Smooth muscle cell (in vitro differentiated cells): ENCODE measurements at regions not wholly inside any gene's neighbourhood (a gene's known extent, or its start where the extent isn't known, plus 50 kb on each side); places are given as distances from the start of the nearest gene placed in this dataset.
"Not testable (repeated sequence)": the region's sequence is repeated elsewhere in the genome, so short reads cannot be mapped to it uniquely, and the experiment has no call there.

Experiments
- DNase-seq: peaks from one replicate; lab custom pipeline; 2025; ENCODE audit not compliant: unreplicated experiment; lab: John Stamatoyannopoulos, UW
- H2AFZ ChIP-seq: fragments of 200-600 bp; sonication (generic); 2 replicates; pipeline ENCODE4 v1.6.0; 2016; ENCODE audit warnings: antibody characterized with exemption, low read depth, mild to moderate bottlenecking
- H3F3A ChIP-seq: fragments of 200-600 bp; sonication (generic); 2 replicates; pipeline ENCODE4 v1.6.0; 2017; ENCODE audit warnings: antibody characterized with exemption, low read depth
- H3K27ac ChIP-seq: fragments of 200-600 bp; sonication (generic); 2 replicates; pipeline ENCODE4 v1.5.1; 2016; ENCODE audit warnings: low read depth, mild to moderate bottlenecking
- H3K27me3 ChIP-seq: fragments of 200-600 bp; sonication (generic); 2 replicates; pipeline ENCODE4 v1.6.1; 2016; ENCODE audit warnings: low read depth, mild to moderate bottlenecking
- H3K36me3 ChIP-seq: fragments of 200-600 bp; sonication (generic); 2 replicates; pipeline ENCODE4 v1.5.1; 2016; ENCODE audit warnings: low read depth
- H3K4me1 ChIP-seq: fragments of 200-600 bp; sonication (generic); 2 replicates; pipeline ENCODE4 v1.5.1; 2016; ENCODE audit warnings: low read depth
- H3K4me2 ChIP-seq: fragments of 200-600 bp; sonication (generic); 2 replicates; pipeline ENCODE4 v1.6.0; 2016; ENCODE audit warnings: mild to moderate bottlenecking
- H3K4me3 ChIP-seq: fragments of 200-600 bp; sonication (generic); 2 replicates; pipeline ENCODE4 v1.5.1; 2016; ENCODE audit warnings: mild to moderate bottlenecking
- H3K79me2 ChIP-seq: fragments of 200-600 bp; sonication (generic); 2 replicates; pipeline ENCODE4 v1.6.0; 2016; ENCODE audit warnings: low read depth, mild to moderate bottlenecking
- H3K9ac ChIP-seq: fragments of 200-600 bp; sonication (generic); 2 replicates; pipeline ENCODE4 v1.6.0; 2016; ENCODE audit warnings: low read depth
- H3K9me3 ChIP-seq: fragments of 200-600 bp; sonication (generic); replicated peaks from 2 replicates; pipeline ENCODE4 v1.5.1; 2016; ENCODE audit warnings: low read depth
- H4K20me1 ChIP-seq: fragments of 200-600 bp; sonication (generic); 2 replicates; pipeline ENCODE4 v1.6.0; 2016; ENCODE audit warnings: low read depth
- WGBS: methylation state at CpG from one replicate; pipeline ENCODE4 v1.1.7; 2016; ENCODE audit warnings: low lambda C conversion rate; 5-methylcytosine and 5-hydroxymethylcytosine counted together
- TF ChIP-seq, protein P1 (sequence below): fragments of 200-600 bp; sonication (generic); IDR thresholded peaks from 2 replicates; pipeline ENCODE4 v1.5.1; 2017; ENCODE audit warnings: borderline replicate concordance, mild to moderate bottlenecking, antibody characterized with exemption; ENCODE audit not compliant: insufficient read depth, poor library complexity, severe bottlenecking

DNA sequence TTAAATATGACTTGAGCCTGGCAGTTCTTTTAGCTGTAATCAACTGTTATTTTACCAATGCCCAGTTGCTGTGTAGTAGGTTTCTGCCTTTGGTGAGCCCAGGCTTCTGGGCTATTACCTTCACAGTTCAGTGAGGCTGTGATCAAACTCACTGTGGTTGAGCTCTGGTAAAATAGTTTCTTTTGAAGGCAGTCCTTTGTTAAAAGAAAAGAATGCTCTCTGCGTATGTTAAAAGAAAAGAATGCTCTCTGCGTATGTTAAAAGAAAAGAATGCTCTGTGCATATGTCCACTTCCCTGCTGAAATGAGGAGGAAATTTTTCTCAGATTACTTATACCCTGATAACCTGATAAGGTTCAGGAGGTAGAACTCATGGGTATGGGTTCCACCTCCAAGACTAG lies 244.3 kb downstream of the RNF144A start:
- no peak overlapping the region for H3K4me2 ChIP-seq
- H3K79me2 ChIP-seq: no peaks in the 10 kb centered on the region
- no peaks in the 10 kb centered on the region for H3K4me1 ChIP-seq
- no peak overlapping the region for H3K27ac ChIP-seq
- no peak for DNase-seq
- no peaks in the 10 kb centered on the region for H3K36me3 ChIP-seq
- no peaks in the 10 kb centered on the region for H4K20me1 ChIP-seq
- 65% methylated on average over 2 of the region's 2 CpGs for WGBS
- TF ChIP-seq, protein P1, sequence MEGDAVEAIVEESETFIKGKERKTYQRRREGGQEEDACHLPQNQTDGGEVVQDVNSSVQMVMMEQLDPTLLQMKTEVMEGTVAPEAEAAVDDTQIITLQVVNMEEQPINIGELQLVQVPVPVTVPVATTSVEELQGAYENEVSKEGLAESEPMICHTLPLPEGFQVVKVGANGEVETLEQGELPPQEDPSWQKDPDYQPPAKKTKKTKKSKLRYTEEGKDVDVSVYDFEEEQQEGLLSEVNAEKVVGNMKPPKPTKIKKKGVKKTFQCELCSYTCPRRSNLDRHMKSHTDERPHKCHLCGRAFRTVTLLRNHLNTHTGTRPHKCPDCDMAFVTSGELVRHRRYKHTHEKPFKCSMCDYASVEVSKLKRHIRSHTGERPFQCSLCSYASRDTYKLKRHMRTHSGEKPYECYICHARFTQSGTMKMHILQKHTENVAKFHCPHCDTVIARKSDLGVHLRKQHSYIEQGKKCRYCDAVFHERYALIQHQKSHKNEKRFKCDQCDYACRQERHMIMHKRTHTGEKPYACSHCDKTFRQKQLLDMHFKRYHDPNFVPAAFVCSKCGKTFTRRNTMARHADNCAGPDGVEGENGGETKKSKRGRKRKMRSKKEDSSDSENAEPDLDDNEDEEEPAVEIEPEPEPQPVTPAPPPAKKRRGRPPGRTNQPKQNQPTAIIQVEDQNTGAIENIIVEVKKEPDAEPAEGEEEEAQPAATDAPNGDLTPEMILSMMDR: no peak
- no peak overlapping the region for H3K4me3 ChIP-seq
- no peak overlapping the region for H3K9ac ChIP-seq
- H3K27me3 ChIP-seq: no peaks in the 10 kb centered on the region
- H2AFZ ChIP-seq: no peak overlapping the region
- H3F3A ChIP-seq: no peaks in the 10 kb centered on the region
- no peaks in the 10 kb centered on the region for H3K9me3 ChIP-seq

DNA sequence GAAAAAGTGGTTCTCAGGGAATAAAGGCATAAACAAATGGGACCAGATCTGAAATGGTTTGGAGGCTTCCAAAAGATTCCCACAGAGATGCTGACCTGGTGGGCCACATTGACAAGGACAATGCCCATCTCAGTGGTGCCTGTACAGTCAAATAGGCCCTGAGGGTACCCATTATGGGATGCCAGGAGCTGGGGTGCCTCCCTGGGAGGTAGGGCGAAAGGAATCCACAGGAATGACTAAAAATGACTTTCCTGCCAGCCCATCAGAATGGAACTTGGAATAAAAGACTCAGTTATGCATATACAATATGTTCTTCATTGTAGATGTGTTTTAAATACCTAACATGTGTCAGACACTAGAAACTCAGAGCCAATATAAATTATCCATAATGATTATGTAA lies 248.5 kb downstream of the RNF144A start:
- H3K4me2 ChIP-seq: no peak overlapping the region
- no peak overlapping the region for H3K27ac ChIP-seq
- H3K4me1 ChIP-seq: no peaks in the 10 kb centered on the region
- H3K4me3 ChIP-seq: no peak overlapping the region
- H3K9me3 ChIP-seq: no peaks in the 10 kb centered on the region
- no peak overlapping the region for H2AFZ ChIP-seq
- H3K36me3 ChIP-seq: no peaks in the 10 kb centered on the region
- no peaks in the 10 kb centered on the region for H3F3A ChIP-seq
- H3K27me3 ChIP-seq: peaks cover 7% of the 10 kb centered on the region
- 95% methylated on average over 1 of the region's 1 CpG for WGBS
- no peak overlapping the region for H3K9ac ChIP-seq
- TF ChIP-seq, protein P1: no peak
- H4K20me1 ChIP-seq: no peaks in the 10 kb centered on the region
- no peaks in the 10 kb centered on the region for H3K79me2 ChIP-seq
- no peak for DNase-seq

DNA sequence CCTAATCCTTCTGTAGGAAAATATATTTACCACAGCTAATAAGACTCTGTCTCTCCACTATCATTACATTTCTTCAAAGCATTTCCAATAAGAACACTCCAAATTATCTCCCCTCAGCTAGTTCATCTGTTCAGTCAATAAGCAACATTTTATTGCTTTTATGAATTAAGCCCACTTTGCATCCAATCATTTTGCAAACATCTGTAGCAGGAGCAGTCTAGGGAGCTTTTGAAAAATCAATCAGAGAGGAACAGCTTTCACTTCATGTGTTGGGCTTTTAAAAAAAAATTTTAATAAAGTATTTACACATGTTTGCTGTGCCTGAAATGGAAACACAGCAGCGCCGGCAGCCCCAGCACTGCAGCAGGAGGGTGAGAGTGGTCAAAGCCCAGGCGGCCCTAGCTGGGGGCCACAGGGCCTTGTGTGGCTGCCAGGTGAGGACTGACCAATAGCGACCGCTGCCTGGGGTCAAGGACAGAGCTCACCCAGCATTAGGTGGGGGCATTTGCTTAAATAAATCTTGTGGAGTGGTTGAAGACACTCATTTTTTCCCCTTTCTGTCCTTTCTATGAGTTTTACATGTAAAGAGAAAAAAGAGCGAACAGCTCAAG lies 250.7 kb downstream of the RNF144A start:
- no peaks in the 10 kb centered on the region for H3K4me1 ChIP-seq
- 92% methylated on average over 6 of the region's 6 CpGs for WGBS
- H3K4me2 ChIP-seq: no peak overlapping the region
- H3K27ac ChIP-seq: no peak overlapping the region
- no peak overlapping the region for H2AFZ ChIP-seq
- no peaks in the 10 kb centered on the region for H3F3A ChIP-seq
- no peak overlapping the region for H3K9ac ChIP-seq
- no peaks in the 10 kb centered on the region for H3K9me3 ChIP-seq
- no peaks in the 10 kb centered on the region for H3K36me3 ChIP-seq
- no peak overlapping the region for H3K4me3 ChIP-seq
- no peaks in the 10 kb centered on the region for H4K20me1 ChIP-seq
- TF ChIP-seq, protein P1: no peak
- H3K27me3 ChIP-seq: peaks cover 7% of the 10 kb centered on the region
- DNase-seq: no peak
- no peaks in the 10 kb centered on the region for H3K79me2 ChIP-seq

DNA sequence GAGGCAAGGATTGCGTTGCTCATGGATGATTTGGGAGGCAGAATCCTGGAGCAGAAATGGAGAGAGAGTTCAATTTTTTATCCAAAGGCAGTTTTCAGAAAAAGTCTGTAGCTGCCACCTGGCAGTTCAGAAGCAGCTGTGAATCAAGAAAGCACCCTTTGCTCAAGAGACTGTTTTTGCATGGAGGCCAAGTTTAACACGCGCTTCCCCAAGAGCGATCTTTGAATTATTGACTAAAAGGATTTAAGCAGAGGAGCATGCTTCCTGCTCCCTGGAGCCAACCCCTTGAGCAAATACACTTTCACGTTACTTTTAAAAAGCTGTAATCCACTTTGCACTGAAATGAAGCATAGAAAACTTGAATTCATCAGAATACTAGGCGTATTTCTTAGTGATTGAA lies 252.4 kb downstream of the RNF144A start:
- no peaks in the 10 kb centered on the region for H3K79me2 ChIP-seq
- H3K4me1 ChIP-seq: no peaks in the 10 kb centered on the region
- no peak overlapping the region for H3K27ac ChIP-seq
- DNase-seq: no peak
- 90% methylated on average over 6 of the region's 6 CpGs for WGBS
- H3K4me3 ChIP-seq: no peak overlapping the region
- peaks cover 7% of the 10 kb centered on the region for H3K27me3 ChIP-seq
- no peaks in the 10 kb centered on the region for H4K20me1 ChIP-seq
- no peak overlapping the region for H2AFZ ChIP-seq
- no peaks in the 10 kb centered on the region for H3F3A ChIP-seq
- no peak overlapping the region for H3K4me2 ChIP-seq
- H3K9ac ChIP-seq: no peak overlapping the region
- TF ChIP-seq, protein P1: no peak
- H3K9me3 ChIP-seq: no peaks in the 10 kb centered on the region
- no peaks in the 10 kb centered on the region for H3K36me3 ChIP-seq

DNA sequence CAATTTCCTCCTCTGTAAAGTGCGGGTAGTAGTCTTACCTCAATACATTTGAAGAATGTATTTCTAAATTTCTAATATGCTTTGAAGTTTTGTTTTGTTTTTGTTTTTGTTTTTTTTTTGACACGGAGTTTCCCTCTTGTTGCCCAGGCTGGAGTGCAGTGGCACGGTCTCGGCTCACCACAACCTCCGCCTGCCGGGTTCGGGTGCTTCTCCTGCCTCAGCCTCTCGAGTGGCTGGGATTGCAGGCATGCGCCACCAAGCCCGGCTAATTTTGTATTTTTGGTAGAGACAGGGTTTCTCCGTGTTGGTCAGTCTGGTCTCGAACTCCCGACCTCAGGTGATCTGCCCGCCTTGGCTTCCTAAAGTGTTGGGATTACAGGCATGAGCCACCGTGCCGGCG lies 261.8 kb downstream of the RNF144A start:
- not testable (repeated sequence) for H4K20me1 ChIP-seq, H3K27me3 ChIP-seq, H3K4me2 ChIP-seq, H2AFZ ChIP-seq, H3K79me2 ChIP-seq, H3K4me1 ChIP-seq, H3F3A ChIP-seq, H3K9me3 ChIP-seq, DNase-seq, H3K27ac ChIP-seq, H3K4me3 ChIP-seq, H3K9ac ChIP-seq, H3K36me3 ChIP-seq
- WGBS: 94% methylated on average over 17 of the region's 17 CpGs
